ENCODE measurements at regions not wholly inside any gene's neighbourhood (a gene's known extent, or its start where the extent isn't known, plus 50 kb on each side); places are given as distances from the start of the nearest gene placed in this dataset.
"Not testable (repeated sequence)": the region's sequence is repeated elsewhere in the genome, so short reads cannot be mapped to it uniquely, and the experiment has no call there.

GRCh38 chr4:170169699-170170098 is 79.9 kb upstream of the AADAT start:
- no peak for DNase-seq (ENCODE audit: low read depth)

GRCh38 chr4:170167678-170168077 is 77.9 kb upstream of the AADAT start:
- no peak for DNase-seq (ENCODE audit: low read depth)

- not testable (repeated sequence) for DNase-seq (ENCODE audit: low read depth)
Measured at GRCh38 chr4:170166193-170166592, 76.4 kb upstream of the AADAT start.

DNA sequence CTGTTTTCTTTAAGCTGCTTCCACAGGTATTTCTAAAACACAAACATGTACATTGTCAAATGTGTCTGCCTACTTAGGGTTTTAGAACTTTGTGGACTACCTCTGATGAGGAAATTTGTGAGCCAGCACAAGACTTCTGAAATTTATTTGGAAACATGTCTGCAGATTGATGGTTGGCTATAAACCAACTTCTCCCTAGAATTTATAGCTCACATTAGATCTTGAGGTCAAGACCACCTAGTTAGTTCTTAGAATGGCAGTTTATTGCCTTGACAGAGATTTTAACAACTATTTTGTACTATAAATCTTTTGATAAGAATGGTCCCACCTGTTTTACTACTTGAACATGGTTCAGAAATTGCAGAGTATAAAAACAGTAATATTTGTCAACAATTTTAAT is 72.7 kb upstream of the AADAT start:
- no peak for DNase-seq (ENCODE audit: low read depth)

DNA sequence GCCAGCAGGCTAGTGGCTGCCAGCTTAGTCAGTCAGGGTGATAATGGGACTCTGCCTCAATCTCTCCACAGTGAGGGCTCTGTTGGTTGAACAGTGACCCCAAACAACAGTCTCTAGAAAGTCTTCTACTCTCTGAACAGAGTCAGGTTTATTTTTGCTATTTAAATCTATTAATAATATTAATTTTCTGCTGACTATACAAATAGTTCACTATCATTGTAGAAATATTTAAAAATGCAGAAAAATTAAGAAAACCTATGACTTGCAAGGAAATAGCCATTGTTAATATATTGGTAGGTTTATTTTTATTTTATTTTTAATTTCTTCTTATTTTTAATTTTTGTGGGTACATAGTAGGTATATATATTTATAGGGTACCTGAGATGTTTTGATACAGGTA is 67.9 kb upstream of the AADAT start:
- DNase-seq (ENCODE audit: low read depth), result no peak

GRCh38 chr4:170145120-170145519 is 55.4 kb upstream of the AADAT start:
- no peak for DNase-seq (ENCODE audit: low read depth)

- DNase-seq (ENCODE audit: low read depth), result peak; percentile 36
Measured at GRCh38 chr4:170139764-170140163, 50.0 kb upstream of the AADAT start.

Measured in non-pigmented ciliary epithelial cell (primary cell).